ENCODE measurements at regions not wholly inside any gene's neighbourhood (a gene's known extent, or its start where the extent isn't known, plus 50 kb on each side); places are given as distances from the start of the nearest gene placed in this dataset.

DNA sequence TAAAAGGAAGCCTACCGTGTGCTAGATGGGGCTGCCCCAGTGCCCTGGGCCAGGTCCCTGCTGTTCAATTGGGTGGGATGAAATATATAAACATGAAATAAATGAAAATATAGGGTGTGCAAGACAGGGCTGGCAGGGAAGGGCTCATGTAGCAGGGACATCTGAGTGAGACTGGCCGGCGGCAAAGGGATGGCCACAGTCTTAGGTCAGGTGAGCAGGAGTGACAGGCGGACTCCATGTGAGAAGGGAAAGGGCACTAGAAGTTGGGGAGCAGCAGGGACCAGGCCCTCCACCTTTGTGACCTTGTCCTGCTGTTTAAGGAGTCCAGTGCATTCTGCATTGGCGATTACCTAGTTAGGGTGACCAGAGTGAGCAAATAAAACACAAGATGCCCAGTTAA is 207.6 kb upstream of the ZNF32 start:
- no peak for TF ChIP-seq CSDC2 (CRISPR knock-in tag; IDR thresholded peaks at IDR 0.05)
- no peak for TF ChIP-seq CSRNP3 (CRISPR knock-in tag; IDR thresholded peaks at IDR 0.05)
- no peak for TF ChIP-seq SNAI2 (CRISPR knock-in tag; IDR thresholded peaks at IDR 0.05)
- TF ChIP-seq ZNF8 (CRISPR knock-in tag; IDR thresholded peaks at IDR 0.05) = no peak
- TF ChIP-seq ZFP30 (CRISPR knock-in tag; IDR thresholded peaks at IDR 0.05) = no peak
- TF ChIP-seq TOX (CRISPR knock-in tag; IDR thresholded peaks at IDR 0.05; ENCODE audit: borderline replicate concordance) = no peak
- TF ChIP-seq, protein P1, sequence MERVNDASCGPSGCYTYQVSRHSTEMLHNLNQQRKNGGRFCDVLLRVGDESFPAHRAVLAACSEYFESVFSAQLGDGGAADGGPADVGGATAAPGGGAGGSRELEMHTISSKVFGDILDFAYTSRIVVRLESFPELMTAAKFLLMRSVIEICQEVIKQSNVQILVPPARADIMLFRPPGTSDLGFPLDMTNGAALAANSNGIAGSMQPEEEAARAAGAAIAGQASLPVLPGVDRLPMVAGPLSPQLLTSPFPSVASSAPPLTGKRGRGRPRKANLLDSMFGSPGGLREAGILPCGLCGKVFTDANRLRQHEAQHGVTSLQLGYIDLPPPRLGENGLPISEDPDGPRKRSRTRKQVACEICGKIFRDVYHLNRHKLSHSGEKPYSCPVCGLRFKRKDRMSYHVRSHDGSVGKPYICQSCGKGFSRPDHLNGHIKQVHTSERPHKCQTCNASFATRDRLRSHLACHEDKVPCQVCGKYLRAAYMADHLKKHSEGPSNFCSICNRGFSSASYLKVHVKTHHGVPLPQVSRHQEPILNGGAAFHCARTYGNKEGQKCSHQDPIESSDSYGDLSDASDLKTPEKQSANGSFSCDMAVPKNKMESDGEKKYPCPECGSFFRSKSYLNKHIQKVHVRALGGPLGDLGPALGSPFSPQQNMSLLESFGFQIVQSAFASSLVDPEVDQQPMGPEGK (CRISPR knock-in tag; IDR thresholded peaks at IDR 0.05; ENCODE audit: borderline replicate concordance) = no peak
- TF ChIP-seq, protein P2, sequence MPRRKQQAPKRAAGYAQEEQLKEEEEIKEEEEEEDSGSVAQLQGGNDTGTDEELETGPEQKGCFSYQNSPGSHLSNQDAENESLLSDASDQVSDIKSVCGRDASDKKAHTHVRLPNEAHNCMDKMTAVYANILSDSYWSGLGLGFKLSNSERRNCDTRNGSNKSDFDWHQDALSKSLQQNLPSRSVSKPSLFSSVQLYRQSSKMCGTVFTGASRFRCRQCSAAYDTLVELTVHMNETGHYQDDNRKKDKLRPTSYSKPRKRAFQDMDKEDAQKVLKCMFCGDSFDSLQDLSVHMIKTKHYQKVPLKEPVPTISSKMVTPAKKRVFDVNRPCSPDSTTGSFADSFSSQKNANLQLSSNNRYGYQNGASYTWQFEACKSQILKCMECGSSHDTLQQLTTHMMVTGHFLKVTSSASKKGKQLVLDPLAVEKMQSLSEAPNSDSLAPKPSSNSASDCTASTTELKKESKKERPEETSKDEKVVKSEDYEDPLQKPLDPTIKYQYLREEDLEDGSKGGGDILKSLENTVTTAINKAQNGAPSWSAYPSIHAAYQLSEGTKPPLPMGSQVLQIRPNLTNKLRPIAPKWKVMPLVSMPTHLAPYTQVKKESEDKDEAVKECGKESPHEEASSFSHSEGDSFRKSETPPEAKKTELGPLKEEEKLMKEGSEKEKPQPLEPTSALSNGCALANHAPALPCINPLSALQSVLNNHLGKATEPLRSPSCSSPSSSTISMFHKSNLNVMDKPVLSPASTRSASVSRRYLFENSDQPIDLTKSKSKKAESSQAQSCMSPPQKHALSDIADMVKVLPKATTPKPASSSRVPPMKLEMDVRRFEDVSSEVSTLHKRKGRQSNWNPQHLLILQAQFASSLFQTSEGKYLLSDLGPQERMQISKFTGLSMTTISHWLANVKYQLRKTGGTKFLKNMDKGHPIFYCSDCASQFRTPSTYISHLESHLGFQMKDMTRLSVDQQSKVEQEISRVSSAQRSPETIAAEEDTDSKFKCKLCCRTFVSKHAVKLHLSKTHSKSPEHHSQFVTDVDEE (CRISPR knock-in tag; IDR thresholded peaks at IDR 0.05) = no peak
- no peak for TF ChIP-seq ESRRG (CRISPR knock-in tag; IDR thresholded peaks at IDR 0.05)
- no peak for TF ChIP-seq ZC3H10 (CRISPR knock-in tag; IDR thresholded peaks at IDR 0.05)
- no peak for TF ChIP-seq POU6F1 (CRISPR knock-in tag; IDR thresholded peaks at IDR 0.05; ENCODE audit: borderline replicate concordance, low read depth)
- no peak for TF ChIP-seq ZNF70 (CRISPR knock-in tag; IDR thresholded peaks at IDR 0.05)

Data from SK-N-SH treated with all-trans-retinoic acid at 6 μM for 48 hours (cell line).